Trophoblast cell (in vitro differentiated cells and primary cell): ENCODE measurements at regions not wholly inside any gene's neighbourhood (a gene's known extent, or its start where the extent isn't known, plus 50 kb on each side); places are given as distances from the start of the nearest gene placed in this dataset.

Experiments used
- DNase-seq, 2 donors: peaks; one replicate each; pipeline ENCODE4 v3.0.0-alpha.2; 2016
- H2AFZ ChIP-seq: 2 replicates; pipeline ENCODE4 v1.6.1; 2013; ENCODE audit warnings: low read length, moderate library complexity, mild to moderate bottlenecking; ENCODE audit not compliant: insufficient read depth, poor library complexity
- H2AK5ac ChIP-seq: 2 replicates; pipeline ENCODE4 v1.6.1; 2013; ENCODE audit warnings: mild to moderate bottlenecking, low read length
- H2BK120ac ChIP-seq: 2 replicates; pipeline ENCODE4 v1.6.1; 2013; ENCODE audit warnings: low read length, mild to moderate bottlenecking, moderate library complexity; ENCODE audit not compliant: insufficient read depth, poor library complexity
- H2BK12ac ChIP-seq: 2 replicates; pipeline ENCODE4 v1.6.1; 2013; ENCODE audit warnings: mild to moderate bottlenecking, low read length, moderate library complexity
- H2BK5ac ChIP-seq: 2 replicates; pipeline ENCODE4 v1.6.1; 2013; ENCODE audit warnings: low read length, low read depth, moderate library complexity, mild to moderate bottlenecking; ENCODE audit not compliant: poor library complexity
- H3K14ac ChIP-seq: 2 replicates; pipeline ENCODE4 v1.6.1; 2013; ENCODE audit warnings: mild to moderate bottlenecking, low read length
- H3K18ac ChIP-seq: 2 replicates; pipeline ENCODE4 v1.6.1; 2013; ENCODE audit warnings: mild to moderate bottlenecking, low read length
- H3K23ac ChIP-seq: 2 replicates; pipeline ENCODE4 v1.6.1; 2013; ENCODE audit warnings: low read length
- H3K27ac ChIP-seq: 2 replicates; pipeline ENCODE4 v1.5.1; 2013; ENCODE audit warnings: low read depth, mild to moderate bottlenecking, inconsistent platforms, low read length, moderate library complexity
- H3K27me3 ChIP-seq: 2 replicates; pipeline ENCODE4 v1.6.1; 2013; ENCODE audit warnings: inconsistent platforms, mild to moderate bottlenecking, low read length, moderate library complexity; ENCODE audit not compliant: insufficient read depth
- H3K36me3 ChIP-seq, 2 experiments: 1 replicate in 1 of 2; 2 replicates in 1 of 2; pipeline ENCODE4 v1.6.1; 2013; ENCODE audit warnings: low read length in 2 of 2, mild to moderate bottlenecking in 2 of 2, moderate library complexity in 1 of 2; ENCODE audit not compliant: insufficient read depth in 2 of 2, control insufficient read depth in 1 of 2
- H3K4ac ChIP-seq: 2 replicates; pipeline ENCODE4 v1.6.1; 2013; ENCODE audit warnings: low read depth, mild to moderate bottlenecking, low read length, moderate library complexity
- H3K4me1 ChIP-seq, 2 experiments: 1 replicate in 1 of 2; 2 replicates in 1 of 2; pipeline ENCODE4 v1.6.1; 2013; ENCODE audit warnings: low read length in 2 of 2, mild to moderate bottlenecking in 2 of 2, moderate library complexity in 1 of 2; ENCODE audit not compliant: insufficient read depth in 2 of 2, control insufficient read depth in 1 of 2
- H3K4me2 ChIP-seq: 2 replicates; pipeline ENCODE4 v1.6.1; 2013; ENCODE audit warnings: inconsistent platforms, mild to moderate bottlenecking, low read length, moderate library complexity
- H3K4me3 ChIP-seq: 2 replicates; pipeline ENCODE4 v1.5.1; 2013; ENCODE audit warnings: mild to moderate bottlenecking, low read depth, low read length, inconsistent platforms
- H3K79me1 ChIP-seq: one replicate; pipeline ENCODE4 v1.6.1; 2013; ENCODE audit warnings: low read length
- H3K79me2 ChIP-seq: 2 replicates; pipeline ENCODE4 v1.6.1; 2013; ENCODE audit warnings: low read length, mild to moderate bottlenecking; ENCODE audit not compliant: control insufficient read depth, insufficient read depth, poor library complexity
- H3K9ac ChIP-seq: 2 replicates; pipeline ENCODE4 v1.6.1; 2013; ENCODE audit warnings: mild to moderate bottlenecking, low read length
- H3K9me3 ChIP-seq: 2 replicates; pipeline ENCODE4 v1.6.1; 2013; ENCODE audit warnings: low read depth, mild to moderate bottlenecking, control low read depth, inconsistent platforms, low read length; ENCODE audit not compliant: insufficient read depth
- H4K12ac ChIP-seq: 2 replicates; pipeline ENCODE4 v1.6.1; 2013; ENCODE audit warnings: low read depth, mild to moderate bottlenecking, low read length, moderate library complexity
- H4K8ac ChIP-seq: 2 replicates; pipeline ENCODE4 v1.6.1; 2013; ENCODE audit warnings: low read depth, mild to moderate bottlenecking, low read length, moderate library complexity
- H4K91ac ChIP-seq: one replicate; pipeline ENCODE4 v1.6.1; 2013; ENCODE audit warnings: low read depth, mild to moderate bottlenecking, low read length, moderate library complexity
- WGBS: extraction: QIAGEN DNeasy Blood & Tissue Kit; methylation state at CpG from one replicate; pipeline ENCODE4 v1.1.7; 2013; ENCODE audit warnings: missing lambda C conversion rate; ENCODE audit not compliant: insufficient read length, insufficient coverage; ENCODE audit errors: extremely low coverage; 5-methylcytosine and 5-hydroxymethylcytosine counted together

- Histone ChIP-seq H3K4ac (no peak overlapping the region), H3K4me1 (no peaks in the 10 kb centered on the region), H2AK5ac (no peak overlapping the region), H4K8ac (no peak overlapping the region), H4K91ac (no peak overlapping the region), H3K4me3 (no peak overlapping the region), H3K79me1 (no peaks in the 10 kb centered on the region), H4K12ac (no peak overlapping the region), H3K14ac (no peak overlapping the region), H3K27ac (no peak overlapping the region), H2BK12ac (no peak overlapping the region), H3K27me3 (no peaks in the 10 kb centered on the region), H3K9ac (no peak overlapping the region), H3K23ac (no peak overlapping the region), H2BK120ac (no peak overlapping the region), H3K18ac (no peak overlapping the region), H2AFZ (no peak overlapping the region), H2BK5ac (no peak overlapping the region), H3K9me3 (no peaks in the 10 kb centered on the region), H3K79me2 (no peaks in the 10 kb centered on the region), H3K4me2 (no peak overlapping the region), H3K36me3 (no peaks in the 10 kb centered on the region)
- WGBS, result no CpG with 5 or more reads among the region's 6 CpGs
- DNase-seq, result no peak
Observed at GRCh38 chr11:33492596-33492995, 208.0 kb downstream of the C11orf91 start.

DNA sequence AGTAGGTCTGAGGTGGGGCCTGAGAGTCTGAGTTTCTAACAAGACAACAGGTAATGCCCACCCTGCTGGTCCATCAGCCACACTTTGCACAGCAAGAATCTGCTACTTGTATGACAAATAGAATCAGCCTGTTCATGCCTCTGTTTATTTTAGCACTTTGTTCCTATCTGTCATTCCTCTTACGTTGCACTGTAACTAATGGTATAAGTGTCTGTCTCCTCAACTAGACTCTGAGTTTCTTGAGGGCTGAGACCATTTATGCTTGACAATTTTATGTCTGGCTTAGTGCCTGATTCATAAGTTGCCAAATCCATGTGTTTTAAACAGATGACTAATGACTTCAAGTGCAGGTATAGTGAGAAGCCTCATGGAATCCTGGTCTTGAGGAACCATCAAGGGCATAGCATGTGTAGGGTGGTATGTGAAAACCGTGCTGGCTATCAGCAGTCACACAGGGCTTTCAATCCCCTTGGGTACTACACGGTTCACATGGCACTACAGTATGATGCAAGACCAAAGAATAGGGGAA, 209.7 kb downstream of the C11orf91 start:
- Histone ChIP-seq H3K4me1 (no peaks in the 10 kb centered on the region), H3K9me3 (no peaks in the 10 kb centered on the region), H3K9ac (no peak overlapping the region), H3K18ac (no peak overlapping the region), H3K36me3 (no peaks in the 10 kb centered on the region), H3K23ac (no peak overlapping the region), H3K4me2 (no peak overlapping the region), H2BK120ac (no peak overlapping the region), H2BK12ac (no peak overlapping the region), H2BK5ac (no peak overlapping the region), H3K14ac (no peak overlapping the region), H3K79me1 (no peaks in the 10 kb centered on the region), H3K4me3 (no peak overlapping the region), H2AFZ (no peak overlapping the region), H2AK5ac (no peak overlapping the region), H3K79me2 (no peaks in the 10 kb centered on the region), H3K27me3 (no peaks in the 10 kb centered on the region), H3K4ac (no peak overlapping the region), H4K8ac (no peak overlapping the region), H4K12ac (no peak overlapping the region), H4K91ac (no peak overlapping the region), H3K27ac (no peak overlapping the region)
- DNase-seq, result peak; percentile 60 to 69
- no CpG with 5 or more reads among the region's 3 CpGs for WGBS

- H3K18ac ChIP-seq, result no peak overlapping the region
- no peak overlapping the region for H2BK120ac ChIP-seq
- no peak overlapping the region for H3K14ac ChIP-seq
- H4K12ac ChIP-seq, result no peak overlapping the region
- no peaks in the 10 kb centered on the region for H3K27me3 ChIP-seq
- no peak overlapping the region for H3K9ac ChIP-seq
- H3K27ac ChIP-seq, result no peak overlapping the region
- no peaks in the 10 kb centered on the region for H3K79me1 ChIP-seq
- no peak overlapping the region for H3K23ac ChIP-seq
- WGBS, result no CpG with 5 or more reads among the region's 3 CpGs
- H4K91ac ChIP-seq, result no peak overlapping the region
- H2AFZ ChIP-seq, result no peak overlapping the region
- H3K4me3 ChIP-seq, result no peak overlapping the region
- H3K4me1 ChIP-seq, result no peaks in the 10 kb centered on the region
- H3K4me2 ChIP-seq, result no peak overlapping the region
- H3K9me3 ChIP-seq, result no peaks in the 10 kb centered on the region
- H3K36me3 ChIP-seq, result no peaks in the 10 kb centered on the region
- no peak overlapping the region for H2BK12ac ChIP-seq
- peak; percentile 95 to 97 for DNase-seq
- no peaks in the 10 kb centered on the region for H3K79me2 ChIP-seq
- no peak overlapping the region for H2BK5ac ChIP-seq
- H2AK5ac ChIP-seq, result no peak overlapping the region
- H3K4ac ChIP-seq, result no peak overlapping the region
- H4K8ac ChIP-seq, result no peak overlapping the region
Observed at GRCh38 chr11:33488971-33489370, 211.7 kb downstream of the C11orf91 start.

GRCh38 chr11:33480626-33481025, 220.0 kb downstream of the C11orf91 start:
- no peaks in the 10 kb centered on the region for H3K79me2 ChIP-seq
- H2BK12ac ChIP-seq, result no peak overlapping the region
- no CpG with 5 or more reads among the region's 3 CpGs for WGBS
- no peak overlapping the region for H4K8ac ChIP-seq
- H3K36me3 ChIP-seq, result no peaks in the 10 kb centered on the region
- no peak overlapping the region for H3K23ac ChIP-seq
- no peak overlapping the region for H2BK120ac ChIP-seq
- no peak overlapping the region for H3K9ac ChIP-seq
- H2AK5ac ChIP-seq, result no peak overlapping the region
- no peak overlapping the region for H4K91ac ChIP-seq
- H3K4me3 ChIP-seq, result no peak overlapping the region
- no peak overlapping the region for H3K27ac ChIP-seq
- H3K4ac ChIP-seq, result no peak overlapping the region
- H3K18ac ChIP-seq, result no peak overlapping the region
- H3K4me2 ChIP-seq, result no peak overlapping the region
- no peaks in the 10 kb centered on the region for H3K27me3 ChIP-seq
- no peaks in the 10 kb centered on the region for H3K79me1 ChIP-seq
- H3K4me1 ChIP-seq, result no peaks in the 10 kb centered on the region
- H2AFZ ChIP-seq, result no peak overlapping the region
- no peak overlapping the region for H3K14ac ChIP-seq
- no peak for DNase-seq
- H4K12ac ChIP-seq, result no peak overlapping the region
- H2BK5ac ChIP-seq, result no peak overlapping the region
- no peaks in the 10 kb centered on the region for H3K9me3 ChIP-seq
